ENCODE measurements at regions not wholly inside any gene's neighbourhood (a gene's known extent, or its start where the extent isn't known, plus 50 kb on each side); places are given as distances from the start of the nearest gene placed in this dataset.
"Not testable (repeated sequence)": the region's sequence is repeated elsewhere in the genome, so short reads cannot be mapped to it uniquely, and the experiment has no call there.

DNA sequence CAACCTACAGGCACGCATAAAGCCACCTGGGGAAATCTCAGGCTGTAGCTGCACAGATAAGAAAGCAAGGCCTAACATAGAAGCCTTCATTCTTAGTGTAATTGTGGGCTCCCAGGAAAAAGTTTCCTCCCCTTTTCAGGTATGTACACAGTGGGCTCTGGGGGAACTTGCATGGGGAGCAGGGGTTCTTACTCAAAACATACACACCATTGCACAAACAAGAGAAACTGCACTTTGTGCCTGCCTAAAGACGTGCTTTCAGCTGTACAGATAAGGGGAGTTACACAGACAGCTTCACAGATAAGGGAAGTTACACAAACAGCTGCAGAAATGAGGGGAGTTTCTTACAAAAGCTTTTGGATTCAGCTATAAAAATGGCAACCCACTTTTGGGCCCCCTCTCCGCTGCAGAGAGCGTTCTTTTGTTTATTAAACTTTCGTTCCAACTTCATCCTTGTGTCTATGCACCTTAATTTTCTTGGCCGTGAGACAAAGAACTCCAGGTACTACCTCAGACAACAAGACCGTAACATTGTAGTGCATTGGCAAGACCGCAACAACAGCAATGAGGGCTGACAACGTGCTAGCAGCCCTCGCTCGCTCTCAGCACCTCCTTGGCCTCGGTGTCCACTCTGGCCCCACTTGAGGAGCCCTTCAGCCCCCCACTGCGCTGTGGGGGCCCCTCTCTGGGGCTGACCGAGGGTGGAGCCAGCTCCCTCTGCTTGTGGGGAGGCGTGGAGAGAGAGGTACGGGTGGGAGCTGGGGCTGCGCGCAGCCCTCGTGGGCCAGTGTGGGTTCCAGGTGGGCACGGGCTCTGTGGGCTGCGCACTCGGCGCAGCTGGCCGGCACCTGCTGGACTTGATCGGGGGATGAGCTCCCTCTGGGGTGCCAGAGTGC, 317.5 kb downstream of the RAPGEF2 start:
- no peak for DNase-seq (ENCODE audit: low read depth)
- no peak overlapping the region for H3K4me3 ChIP-seq (ENCODE audit: low read depth, low read length)
- TF ChIP-seq, protein P1, sequence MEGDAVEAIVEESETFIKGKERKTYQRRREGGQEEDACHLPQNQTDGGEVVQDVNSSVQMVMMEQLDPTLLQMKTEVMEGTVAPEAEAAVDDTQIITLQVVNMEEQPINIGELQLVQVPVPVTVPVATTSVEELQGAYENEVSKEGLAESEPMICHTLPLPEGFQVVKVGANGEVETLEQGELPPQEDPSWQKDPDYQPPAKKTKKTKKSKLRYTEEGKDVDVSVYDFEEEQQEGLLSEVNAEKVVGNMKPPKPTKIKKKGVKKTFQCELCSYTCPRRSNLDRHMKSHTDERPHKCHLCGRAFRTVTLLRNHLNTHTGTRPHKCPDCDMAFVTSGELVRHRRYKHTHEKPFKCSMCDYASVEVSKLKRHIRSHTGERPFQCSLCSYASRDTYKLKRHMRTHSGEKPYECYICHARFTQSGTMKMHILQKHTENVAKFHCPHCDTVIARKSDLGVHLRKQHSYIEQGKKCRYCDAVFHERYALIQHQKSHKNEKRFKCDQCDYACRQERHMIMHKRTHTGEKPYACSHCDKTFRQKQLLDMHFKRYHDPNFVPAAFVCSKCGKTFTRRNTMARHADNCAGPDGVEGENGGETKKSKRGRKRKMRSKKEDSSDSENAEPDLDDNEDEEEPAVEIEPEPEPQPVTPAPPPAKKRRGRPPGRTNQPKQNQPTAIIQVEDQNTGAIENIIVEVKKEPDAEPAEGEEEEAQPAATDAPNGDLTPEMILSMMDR (IDR thresholded peaks at IDR 0.05; ENCODE audit: low read depth, low read length, missing control alignments), result no peak

GRCh38 chr4:159421058-159421419, 318.2 kb downstream of the RAPGEF2 start:
- DNase-seq (ENCODE audit: low read depth); H3K4me3 ChIP-seq (ENCODE audit: low read depth, low read length): not testable (repeated sequence)

GRCh38 chr4:159422019-159422418, 319.1 kb downstream of the RAPGEF2 start:
- TF ChIP-seq, protein P1 (IDR thresholded peaks at IDR 0.05; ENCODE audit: low read depth, low read length, missing control alignments), result no peak
- no peak overlapping the region for H3K4me3 ChIP-seq (ENCODE audit: low read depth, low read length)
- no peak for DNase-seq (ENCODE audit: low read depth)

- H3K4me3 ChIP-seq (ENCODE audit: low read depth, low read length), result no peak overlapping the region
- no peak for DNase-seq (ENCODE audit: low read depth)
- TF ChIP-seq, protein P1 (IDR thresholded peaks at IDR 0.05; ENCODE audit: low read depth, low read length, missing control alignments), result no peak
Observed at GRCh38 chr4:159422626-159423025, 319.7 kb downstream of the RAPGEF2 start.

DNA sequence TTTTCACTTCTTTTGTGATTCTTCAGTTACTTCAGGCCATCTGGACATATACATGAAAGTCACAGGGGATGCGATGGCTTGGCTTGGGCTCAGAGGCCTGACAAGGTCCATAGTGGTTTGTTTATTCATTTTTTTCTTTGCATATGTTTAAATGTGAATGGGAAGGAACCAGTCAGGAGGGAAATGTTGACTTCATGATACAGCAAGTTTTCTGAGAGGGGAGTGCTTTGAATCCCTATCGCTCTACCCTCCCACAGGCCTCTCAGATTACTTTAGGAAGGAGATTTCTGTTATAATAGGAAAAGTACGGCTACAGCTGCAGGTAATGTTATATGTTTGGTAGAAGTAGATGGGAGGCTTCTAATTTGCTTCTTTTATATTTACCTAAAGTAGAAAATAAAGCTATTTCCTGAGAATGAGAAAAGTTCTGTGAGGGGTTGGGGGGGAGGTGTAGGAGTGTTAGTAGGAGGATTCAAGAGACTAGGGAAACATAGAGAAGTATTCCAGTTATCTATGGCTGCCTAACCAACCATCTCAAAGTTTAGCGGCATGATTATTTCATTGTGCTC, 322.9 kb downstream of the RAPGEF2 start:
- no peak for DNase-seq (ENCODE audit: low read depth)
- no peak overlapping the region for H3K4me3 ChIP-seq (ENCODE audit: low read depth, low read length)
- TF ChIP-seq, protein P1 (IDR thresholded peaks at IDR 0.05; ENCODE audit: low read depth, low read length, missing control alignments), result no peak

GRCh38 chr4:159428293-159428692, 325.4 kb downstream of the RAPGEF2 start:
- DNase-seq (ENCODE audit: low read depth), result no peak
- no peak overlapping the region for H3K4me3 ChIP-seq (ENCODE audit: low read depth, low read length)
- TF ChIP-seq, protein P1 (IDR thresholded peaks at IDR 0.05; ENCODE audit: low read depth, low read length, missing control alignments), result no peak

DNA sequence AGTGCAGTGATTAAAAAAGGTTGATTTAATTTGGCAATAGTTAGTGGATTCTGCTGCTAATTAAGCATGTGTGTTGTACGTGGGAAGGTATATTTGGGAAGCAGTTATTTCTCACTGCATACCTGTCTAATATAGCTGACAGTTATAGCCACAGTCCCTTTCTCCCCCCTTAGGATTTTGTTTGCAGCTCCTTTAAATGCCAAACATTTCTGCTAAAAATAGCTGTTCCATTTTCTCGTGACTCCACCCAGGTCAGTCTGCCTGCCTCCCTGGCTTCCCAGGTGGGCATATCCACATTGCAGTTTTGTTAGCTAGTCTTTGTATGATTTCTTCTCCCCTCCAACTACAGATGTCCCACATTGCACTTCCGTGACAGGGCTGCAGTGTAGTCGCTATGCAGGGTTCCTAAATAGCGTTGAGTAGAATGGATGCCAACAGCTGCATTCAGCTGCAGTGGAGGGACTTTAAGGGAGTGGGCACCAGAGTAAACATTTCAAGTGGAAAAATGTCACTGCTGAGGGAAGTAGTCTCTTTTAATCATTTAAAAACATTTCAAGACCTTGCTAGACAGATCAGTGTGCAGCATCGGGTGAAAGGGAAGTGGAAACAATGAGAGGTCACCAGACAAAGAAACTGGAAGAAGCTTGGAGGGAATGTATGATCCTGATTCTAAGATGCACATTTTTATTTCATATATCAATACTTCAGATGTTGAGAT, 326.3 kb downstream of the RAPGEF2 start:
- H3K4me3 ChIP-seq (ENCODE audit: low read depth, low read length), result no peak overlapping the region
- TF ChIP-seq, protein P1 (IDR thresholded peaks at IDR 0.05; ENCODE audit: low read depth, low read length, missing control alignments), result no peak
- DNase-seq (ENCODE audit: low read depth), result no peak
